PC-9 (cell line): ENCODE measurements at regions not wholly inside any gene's neighbourhood (a gene's known extent, or its start where the extent isn't known, plus 50 kb on each side); places are given as distances from the start of the nearest gene placed in this dataset.

Experiments used
- EZH2 ChIP-seq: fragments of 200-600 bp; sonication (generic); IDR thresholded peaks from 2 replicates; pipeline ENCODE4 v1.8.0; 2017; ENCODE audit warnings: antibody characterized with exemption, low read depth
- TF ChIP-seq, protein P1 (sequence below): fragments of 200-600 bp; sonication (generic); conservative IDR thresholded peaks from 2 replicates; pipeline ENCODE4 v1.6.1; 2017; ENCODE audit warnings: mixed run types, antibody characterized with exemption, mild to moderate bottlenecking, moderate library complexity

GRCh38 chr6:27679308-27679963 lies 206.5 kb upstream of the ZNF184 start:
- TF ChIP-seq, protein P1, sequence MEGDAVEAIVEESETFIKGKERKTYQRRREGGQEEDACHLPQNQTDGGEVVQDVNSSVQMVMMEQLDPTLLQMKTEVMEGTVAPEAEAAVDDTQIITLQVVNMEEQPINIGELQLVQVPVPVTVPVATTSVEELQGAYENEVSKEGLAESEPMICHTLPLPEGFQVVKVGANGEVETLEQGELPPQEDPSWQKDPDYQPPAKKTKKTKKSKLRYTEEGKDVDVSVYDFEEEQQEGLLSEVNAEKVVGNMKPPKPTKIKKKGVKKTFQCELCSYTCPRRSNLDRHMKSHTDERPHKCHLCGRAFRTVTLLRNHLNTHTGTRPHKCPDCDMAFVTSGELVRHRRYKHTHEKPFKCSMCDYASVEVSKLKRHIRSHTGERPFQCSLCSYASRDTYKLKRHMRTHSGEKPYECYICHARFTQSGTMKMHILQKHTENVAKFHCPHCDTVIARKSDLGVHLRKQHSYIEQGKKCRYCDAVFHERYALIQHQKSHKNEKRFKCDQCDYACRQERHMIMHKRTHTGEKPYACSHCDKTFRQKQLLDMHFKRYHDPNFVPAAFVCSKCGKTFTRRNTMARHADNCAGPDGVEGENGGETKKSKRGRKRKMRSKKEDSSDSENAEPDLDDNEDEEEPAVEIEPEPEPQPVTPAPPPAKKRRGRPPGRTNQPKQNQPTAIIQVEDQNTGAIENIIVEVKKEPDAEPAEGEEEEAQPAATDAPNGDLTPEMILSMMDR: no peak
- no peak for TF ChIP-seq EZH2
